ENCODE measurements at regions not wholly inside any gene's neighbourhood (a gene's known extent, or its start where the extent isn't known, plus 50 kb on each side); places are given as distances from the start of the nearest gene placed in this dataset.

- no peak overlapping the region for H3K27ac ChIP-seq (ENCODE audit: low read length)
- H3K36me3 ChIP-seq (ENCODE audit: control insufficient read depth in 2 of 2, insufficient read depth in 2 of 2, low read length in 2 of 2) = no peaks in the 10 kb centered on the region
- peaks cover 10% of the 10 kb centered on the region for H3K4me1 ChIP-seq (ENCODE audit: control insufficient read depth, insufficient read depth, low read length)
- no peaks in the 10 kb centered on the region for H3K9me3 ChIP-seq (ENCODE audit: control insufficient read depth in 2 of 2, low read length in 2 of 2)
- H3K27me3 ChIP-seq (ENCODE audit: control insufficient read depth in 1 of 2, insufficient read depth in 2 of 2, low read length in 2 of 2) = peaks cover 0 to 2% of the 10 kb centered on the region in 2 donors
- no peak overlapping the region for H3K4me3 ChIP-seq (ENCODE audit: low read length in 2 of 2)
- H3K9ac ChIP-seq (ENCODE audit: low read length in 2 of 2) = no peak overlapping the region
These were observed 57.4 kb upstream of the WNT11 start for GRCh38 chr11:76263657-76264056.

GRCh38 chr11:76263166-76263565 lies 56.9 kb upstream of the WNT11 start:
- no peak overlapping the region for H3K27ac ChIP-seq (ENCODE audit: low read length)
- H3K4me3 ChIP-seq (ENCODE audit: low read length in 2 of 2) = no peak overlapping the region
- no peaks in the 10 kb centered on the region for H3K36me3 ChIP-seq (ENCODE audit: control insufficient read depth in 2 of 2, insufficient read depth in 2 of 2, low read length in 2 of 2)
- peaks cover 0 to 2% of the 10 kb centered on the region in 2 donors for H3K27me3 ChIP-seq (ENCODE audit: control insufficient read depth in 1 of 2, insufficient read depth in 2 of 2, low read length in 2 of 2)
- no peaks in the 10 kb centered on the region for H3K9me3 ChIP-seq (ENCODE audit: control insufficient read depth in 2 of 2, low read length in 2 of 2)
- H3K4me1 ChIP-seq (ENCODE audit: control insufficient read depth, insufficient read depth, low read length) = peaks cover 10% of the 10 kb centered on the region
- H3K9ac ChIP-seq (ENCODE audit: low read length in 2 of 2) = no peak overlapping the region

- Histone ChIP-seq H3K9me3 (ENCODE audit: control insufficient read depth in 2 of 2, low read length in 2 of 2) (no peaks in the 10 kb centered on the region), H3K9ac (ENCODE audit: low read length in 2 of 2) (no peak overlapping the region), H3K4me1 (ENCODE audit: control insufficient read depth, insufficient read depth, low read length) (no peaks in the 10 kb centered on the region), H3K4me3 (ENCODE audit: low read length in 2 of 2) (no peak overlapping the region), H3K27me3 (ENCODE audit: control insufficient read depth in 1 of 2, insufficient read depth in 2 of 2, low read length in 2 of 2) (peaks cover 0 to 2% of the 10 kb centered on the region in 2 donors), H3K27ac (ENCODE audit: low read length) (no peak overlapping the region), H3K36me3 (ENCODE audit: control insufficient read depth in 2 of 2, insufficient read depth in 2 of 2, low read length in 2 of 2) (no peaks in the 10 kb centered on the region)
These were observed 54.1 kb upstream of the WNT11 start for GRCh38 chr11:76260296-76260925.

GRCh38 chr11:76259299-76259908 lies 53.1 kb upstream of the WNT11 start:
- no peak overlapping the region for H3K9ac ChIP-seq (ENCODE audit: low read length in 2 of 2)
- no peaks in the 10 kb centered on the region for H3K4me1 ChIP-seq (ENCODE audit: control insufficient read depth, insufficient read depth, low read length)

GRCh38 chr11:76257074-76257719 lies 50.9 kb upstream of the WNT11 start:
- Histone ChIP-seq H3K27ac (ENCODE audit: low read length) (no peak overlapping the region), H3K36me3 (ENCODE audit: control insufficient read depth in 2 of 2, insufficient read depth in 2 of 2, low read length in 2 of 2) (no peaks in the 10 kb centered on the region), H3K4me3 (ENCODE audit: low read length in 2 of 2) (no peak overlapping the region), H3K4me1 (ENCODE audit: control insufficient read depth, insufficient read depth, low read length) (no peaks in the 10 kb centered on the region), H3K27me3 (ENCODE audit: control insufficient read depth in 1 of 2, insufficient read depth in 2 of 2, low read length in 2 of 2) (no peaks in the 10 kb centered on the region), H3K9ac (ENCODE audit: low read length in 2 of 2) (no peak overlapping the region), H3K9me3 (ENCODE audit: control insufficient read depth in 2 of 2, low read length in 2 of 2) (no peaks in the 10 kb centered on the region)

More at GRCh38 chr11:76259299-76259908, 53.1 kb upstream of the WNT11 start:
- H3K36me3 ChIP-seq (ENCODE audit: control insufficient read depth in 2 of 2, insufficient read depth in 2 of 2, low read length in 2 of 2) = no peaks in the 10 kb centered on the region
- H3K27ac ChIP-seq (ENCODE audit: low read length) = no peak overlapping the region
- H3K4me3 ChIP-seq (ENCODE audit: low read length in 2 of 2) = no peak overlapping the region
- H3K27me3 ChIP-seq (ENCODE audit: control insufficient read depth in 1 of 2, insufficient read depth in 2 of 2, low read length in 2 of 2) = peaks cover 0 to 2% of the 10 kb centered on the region in 2 donors
- no peaks in the 10 kb centered on the region for H3K9me3 ChIP-seq (ENCODE audit: control insufficient read depth in 2 of 2, low read length in 2 of 2)

GRCh38 chr11:76256448-76256847 lies 50.1 kb upstream of the WNT11 start:
- Histone ChIP-seq H3K27me3 (ENCODE audit: control insufficient read depth in 1 of 2, insufficient read depth in 2 of 2, low read length in 2 of 2) (no peaks in the 10 kb centered on the region), H3K4me3 (ENCODE audit: low read length in 2 of 2) (no peak overlapping the region), H3K9me3 (ENCODE audit: control insufficient read depth in 2 of 2, low read length in 2 of 2) (no peaks in the 10 kb centered on the region), H3K27ac (ENCODE audit: low read length) (no peak overlapping the region), H3K9ac (ENCODE audit: low read length in 2 of 2) (no peak overlapping the region), H3K4me1 (ENCODE audit: control insufficient read depth, insufficient read depth, low read length) (no peaks in the 10 kb centered on the region), H3K36me3 (ENCODE audit: control insufficient read depth in 2 of 2, insufficient read depth in 2 of 2, low read length in 2 of 2) (no peaks in the 10 kb centered on the region)
